Uterus (tissue), 2 donors: ENCODE measurements at regions not wholly inside any gene's neighbourhood (a gene's known extent, or its start where the extent isn't known, plus 50 kb on each side); places are given as distances from the start of the nearest gene placed in this dataset.

Experiments
- CTCF ChIP-seq, 4 experiments: fragments of 200-600 bp in 2 of 4; fragments of 450-650 bp in 2 of 4; sonication (generic) in 2 of 4; IDR thresholded peaks; one replicate each; pipeline ENCODE4 v1.5.1; 2016 to 2019; ENCODE audit warnings: antibody characterized with exemption in 4 of 4, mild to moderate bottlenecking in 2 of 4, moderate library complexity in 1 of 4
- POLR2A ChIP-seq, 2 donors: fragments of 450-650 bp; IDR thresholded peaks; one replicate each; pipeline ENCODE4 v1.6.1; 2016; ENCODE audit warnings: antibody characterized with exemption in 2 of 2, mild to moderate bottlenecking in 1 of 2, moderate library complexity in 1 of 2

DNA sequence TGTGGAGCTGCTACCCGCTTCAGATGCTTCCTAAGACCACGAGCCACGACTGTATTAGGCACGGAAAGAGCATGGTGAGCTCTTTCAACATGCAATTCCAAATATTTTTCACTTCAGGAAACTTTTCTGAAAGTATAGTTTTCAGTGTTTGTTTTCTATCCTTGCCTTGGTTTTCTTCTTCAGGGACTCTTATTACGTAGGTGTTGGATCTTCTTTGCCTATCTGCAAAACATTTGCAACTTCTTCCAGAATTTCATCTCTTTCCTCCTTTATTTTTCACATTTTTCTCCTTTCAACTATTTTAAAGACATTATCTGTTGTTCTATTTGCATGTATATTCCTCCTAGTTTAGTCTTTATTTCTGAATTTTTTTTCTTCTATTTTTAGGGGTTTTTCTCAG is 148.9 kb upstream of the LSM14A start:
- TF ChIP-seq CTCF (IDR thresholded peaks at IDR 0.05) (no peak), POLR2A (IDR thresholded peaks at IDR 0.05) (no peak)
